Esophagus squamous epithelium (tissue), 4 donors: ENCODE measurements at regions not wholly inside any gene's neighbourhood (a gene's known extent, or its start where the extent isn't known, plus 50 kb on each side); places are given as distances from the start of the nearest gene placed in this dataset.

ENCODE experiments used
- CTCF ChIP-seq, 6 experiments: fragments of 450-650 bp in 4 of 6; fragments of 200-600 bp in 2 of 6; sonication (generic) in 2 of 6; IDR thresholded peaks; one replicate each; pipeline ENCODE4 v1.5.1; 2016 to 2019; ENCODE audit warnings: antibody characterized with exemption in 6 of 6, mild to moderate bottlenecking in 4 of 6, moderate library complexity in 4 of 6
- POLR2A ChIP-seq, 4 donors: fragments of 450-650 bp; IDR thresholded peaks; one replicate each; pipeline ENCODE4 v1.6.1; 2017; ENCODE audit warnings: antibody characterized with exemption in 4 of 4, mild to moderate bottlenecking in 4 of 4, moderate library complexity in 3 of 4

GRCh38 chr5:74290634-74291241 is 349.8 kb downstream of the ENC1 start:
- TF ChIP-seq CTCF (IDR thresholded peaks at IDR 0.05) (no peak), POLR2A (IDR thresholded peaks at IDR 0.05) (no peak)
